Liver (tissue), 3 donors: ENCODE measurements at regions not wholly inside any gene's neighbourhood (a gene's known extent, or its start where the extent isn't known, plus 50 kb on each side); places are given as distances from the start of the nearest gene placed in this dataset.

Source experiments
- HNF4A ChIP-seq, 2 donors: conservative IDR thresholded peaks; 2 replicates each; pipeline ENCODE4 v1.6.1; 2016; ENCODE audit warnings: antibody characterized with exemption in 2 of 2, mild to moderate bottlenecking in 2 of 2
- HNF4G ChIP-seq: IDR thresholded peaks from 2 replicates; pipeline ENCODE4 v1.6.1; 2016; ENCODE audit warnings: antibody characterized with exemption
- JUND ChIP-seq, 2 donors: IDR thresholded peaks; 2 replicates each; pipeline ENCODE4 v1.6.1; 2016; ENCODE audit warnings: antibody characterized with exemption in 2 of 2
- NR2F2 ChIP-seq: IDR thresholded peaks from 2 replicates; pipeline ENCODE4 v1.6.1; 2016; ENCODE audit warnings: antibody characterized with exemption
- TF ChIP-seq, protein P1 (sequence below): fragments of 150-350 bp; IDR thresholded peaks from 2 replicates; pipeline ENCODE4 v1.5.1; 2017; ENCODE audit warnings: improper control_type of control experiment, low read depth, low read length; ENCODE audit not compliant: missing input control
- donor health status: healthy.
- donor health status: healthy.

DNA sequence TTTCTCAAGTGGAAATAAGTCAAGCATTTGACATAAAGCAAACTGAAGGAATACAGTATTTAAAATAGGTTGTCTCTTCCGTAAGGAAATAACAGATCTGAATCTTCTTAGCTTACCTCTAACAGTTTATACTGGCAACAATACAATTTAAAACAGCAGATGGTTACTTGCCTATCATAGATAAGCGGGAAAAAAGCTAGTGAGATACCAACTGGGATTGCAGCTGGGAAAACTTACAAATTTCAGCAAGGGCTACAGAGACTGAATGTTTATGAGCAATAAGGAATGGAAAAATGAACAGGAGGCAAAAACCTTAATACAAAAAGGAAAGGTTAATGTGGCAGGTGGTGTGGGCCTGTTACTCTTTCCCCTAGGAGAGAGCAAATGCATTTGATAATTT lies 220.0 kb downstream of the RASSF9 start:
- TF ChIP-seq, protein P1, sequence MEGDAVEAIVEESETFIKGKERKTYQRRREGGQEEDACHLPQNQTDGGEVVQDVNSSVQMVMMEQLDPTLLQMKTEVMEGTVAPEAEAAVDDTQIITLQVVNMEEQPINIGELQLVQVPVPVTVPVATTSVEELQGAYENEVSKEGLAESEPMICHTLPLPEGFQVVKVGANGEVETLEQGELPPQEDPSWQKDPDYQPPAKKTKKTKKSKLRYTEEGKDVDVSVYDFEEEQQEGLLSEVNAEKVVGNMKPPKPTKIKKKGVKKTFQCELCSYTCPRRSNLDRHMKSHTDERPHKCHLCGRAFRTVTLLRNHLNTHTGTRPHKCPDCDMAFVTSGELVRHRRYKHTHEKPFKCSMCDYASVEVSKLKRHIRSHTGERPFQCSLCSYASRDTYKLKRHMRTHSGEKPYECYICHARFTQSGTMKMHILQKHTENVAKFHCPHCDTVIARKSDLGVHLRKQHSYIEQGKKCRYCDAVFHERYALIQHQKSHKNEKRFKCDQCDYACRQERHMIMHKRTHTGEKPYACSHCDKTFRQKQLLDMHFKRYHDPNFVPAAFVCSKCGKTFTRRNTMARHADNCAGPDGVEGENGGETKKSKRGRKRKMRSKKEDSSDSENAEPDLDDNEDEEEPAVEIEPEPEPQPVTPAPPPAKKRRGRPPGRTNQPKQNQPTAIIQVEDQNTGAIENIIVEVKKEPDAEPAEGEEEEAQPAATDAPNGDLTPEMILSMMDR: no peak
- TF ChIP-seq HNF4G (no peak), HNF4A (conservative IDR thresholded peaks at IDR 0.05) (no peak), NR2F2 (no peak), JUND (IDR thresholded peaks at IDR 0.05) (no peak)
